ENCODE measurements at regions not wholly inside any gene's neighbourhood (a gene's known extent, or its start where the extent isn't known, plus 50 kb on each side); places are given as distances from the start of the nearest gene placed in this dataset.
"Not testable (repeated sequence)": the region's sequence is repeated elsewhere in the genome, so short reads cannot be mapped to it uniquely, and the experiment has no call there.

DNA sequence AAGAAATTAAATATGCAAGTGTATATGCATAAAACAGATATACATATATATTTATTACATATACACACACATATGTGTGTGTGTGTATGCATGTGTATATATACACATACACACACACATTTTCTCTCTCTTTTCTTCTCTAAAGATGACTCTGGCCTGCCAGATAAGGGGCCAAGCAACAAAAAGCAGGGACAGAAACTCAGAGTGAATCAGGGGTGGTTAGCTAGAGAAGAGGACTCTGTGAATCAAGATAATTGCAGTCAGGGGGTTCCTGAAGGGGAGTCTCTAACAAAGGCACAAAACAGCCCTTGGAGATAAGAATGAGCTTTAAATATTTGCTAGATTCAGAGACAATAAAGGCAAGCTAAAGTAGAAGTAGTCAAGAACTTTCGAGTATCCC is 650.5 kb downstream of the UTRN start:
- no peak for DNase-seq

DNA sequence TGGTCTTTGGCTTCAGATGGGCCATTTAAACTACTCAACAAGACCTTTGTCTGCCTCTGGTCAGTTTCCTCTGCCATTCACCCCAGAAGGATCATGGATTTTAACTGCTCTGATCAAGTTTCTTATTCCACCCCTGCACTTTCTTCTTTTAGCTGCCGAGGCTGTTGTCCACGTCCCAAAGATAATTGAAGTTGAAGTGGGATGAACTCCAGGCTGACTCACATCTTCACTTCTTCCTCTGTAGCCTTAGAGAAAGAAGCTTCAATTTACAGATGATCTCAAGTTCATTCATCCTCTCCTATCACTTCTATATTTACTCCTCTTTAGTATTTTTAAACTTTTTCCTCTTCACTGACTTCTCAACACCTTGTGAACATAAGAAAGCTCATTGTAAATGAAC is 651.6 kb downstream of the UTRN start:
- no peak for DNase-seq

DNA sequence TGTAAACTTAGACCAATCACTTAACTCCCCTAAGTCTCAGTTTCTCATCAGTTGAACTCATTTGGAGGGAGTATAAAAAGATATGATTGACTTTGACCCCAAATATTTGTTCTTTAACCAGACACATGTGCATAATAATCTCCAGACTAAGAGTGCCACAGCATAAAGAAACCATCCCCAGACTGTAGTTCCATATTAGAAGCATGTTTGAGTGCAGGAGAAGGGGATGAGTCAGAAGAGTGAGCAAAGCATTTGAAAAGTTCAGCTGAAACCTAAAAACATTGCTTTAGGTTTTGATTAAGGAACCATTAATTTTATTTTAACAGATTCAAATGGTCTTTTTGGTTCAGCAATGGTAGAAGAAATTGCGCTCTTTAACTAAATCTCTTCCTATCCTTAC is 654.8 kb downstream of the UTRN start:
- no peak for DNase-seq

DNA sequence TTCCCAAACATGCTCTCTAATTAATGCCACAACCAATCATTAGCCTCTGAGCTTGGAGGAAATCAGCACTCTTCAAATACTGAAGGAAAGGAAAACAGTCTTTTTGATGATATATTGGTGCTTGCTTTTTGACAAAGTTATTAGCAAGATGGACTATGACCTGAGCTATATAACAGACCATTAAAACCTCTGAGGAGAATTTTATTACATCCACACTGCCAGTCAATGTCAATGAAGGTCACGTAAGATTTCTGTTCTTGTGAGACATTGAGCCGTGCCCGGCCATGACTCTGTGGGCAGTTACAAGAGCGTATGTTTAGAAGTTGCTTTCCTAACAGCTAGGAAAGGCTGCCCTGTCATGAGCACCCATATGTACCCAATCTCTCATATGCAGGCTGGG is 659.0 kb downstream of the UTRN start:
- no peak for DNase-seq

DNA sequence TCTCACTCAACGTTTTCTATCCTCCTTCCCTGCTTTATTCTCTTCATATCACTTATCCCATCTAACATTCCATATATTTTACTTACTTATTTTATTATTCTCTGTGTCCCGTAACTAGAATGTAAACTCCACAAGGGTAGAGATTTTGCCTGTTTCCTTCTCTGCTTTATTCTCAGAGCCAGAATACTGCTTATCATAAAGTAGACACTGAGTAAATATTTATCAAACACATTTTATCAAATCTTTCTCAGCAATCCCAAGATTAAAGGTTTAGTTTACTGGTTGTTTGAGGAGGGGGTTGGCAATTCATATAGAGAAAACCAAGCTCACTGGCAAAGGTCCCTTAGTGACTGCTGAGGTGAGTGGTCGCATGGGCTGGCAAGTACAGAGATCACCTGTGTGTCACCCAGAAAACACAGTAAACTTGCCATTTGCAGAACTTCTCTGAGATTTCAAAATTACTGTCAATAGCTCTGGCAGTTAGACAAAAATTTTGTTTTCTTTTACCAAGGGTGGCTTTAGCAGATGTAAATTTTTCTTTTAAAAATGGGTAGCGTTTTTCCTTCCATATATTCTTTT is 662.4 kb downstream of the UTRN start:
- no peak for DNase-seq

DNA sequence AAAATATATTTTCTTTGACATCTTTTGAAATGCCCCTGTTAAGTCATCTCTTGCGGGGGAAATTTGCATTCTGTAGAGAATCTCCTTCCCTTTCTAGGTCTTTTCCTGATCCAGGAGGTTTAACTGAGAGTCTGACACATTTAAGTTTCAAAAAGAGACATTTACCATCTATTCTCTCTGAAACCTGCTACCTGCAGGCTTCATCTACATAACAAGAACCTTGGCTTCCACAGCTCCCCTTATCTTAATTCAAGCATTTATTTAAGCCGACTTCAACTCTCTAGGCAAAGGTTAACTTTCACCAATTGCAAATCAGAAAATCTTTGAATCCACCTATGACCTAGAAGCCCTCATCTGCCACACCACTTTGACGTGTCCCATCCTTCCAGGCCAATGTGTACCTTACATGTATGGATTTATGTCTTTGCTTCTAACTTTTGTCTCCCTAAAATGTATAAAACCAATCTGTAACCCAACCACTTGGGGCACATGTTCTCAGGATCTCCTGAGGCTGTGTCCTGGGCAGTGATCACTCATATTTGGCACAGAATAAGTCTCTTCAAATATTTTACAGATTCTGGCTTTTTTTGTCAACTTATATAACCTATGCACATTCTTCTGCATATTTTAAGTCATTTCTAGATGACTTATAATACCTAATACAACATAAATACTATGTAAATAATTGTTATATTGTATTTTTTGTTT is 666.7 kb downstream of the UTRN start:
- no peak for DNase-seq

DNA sequence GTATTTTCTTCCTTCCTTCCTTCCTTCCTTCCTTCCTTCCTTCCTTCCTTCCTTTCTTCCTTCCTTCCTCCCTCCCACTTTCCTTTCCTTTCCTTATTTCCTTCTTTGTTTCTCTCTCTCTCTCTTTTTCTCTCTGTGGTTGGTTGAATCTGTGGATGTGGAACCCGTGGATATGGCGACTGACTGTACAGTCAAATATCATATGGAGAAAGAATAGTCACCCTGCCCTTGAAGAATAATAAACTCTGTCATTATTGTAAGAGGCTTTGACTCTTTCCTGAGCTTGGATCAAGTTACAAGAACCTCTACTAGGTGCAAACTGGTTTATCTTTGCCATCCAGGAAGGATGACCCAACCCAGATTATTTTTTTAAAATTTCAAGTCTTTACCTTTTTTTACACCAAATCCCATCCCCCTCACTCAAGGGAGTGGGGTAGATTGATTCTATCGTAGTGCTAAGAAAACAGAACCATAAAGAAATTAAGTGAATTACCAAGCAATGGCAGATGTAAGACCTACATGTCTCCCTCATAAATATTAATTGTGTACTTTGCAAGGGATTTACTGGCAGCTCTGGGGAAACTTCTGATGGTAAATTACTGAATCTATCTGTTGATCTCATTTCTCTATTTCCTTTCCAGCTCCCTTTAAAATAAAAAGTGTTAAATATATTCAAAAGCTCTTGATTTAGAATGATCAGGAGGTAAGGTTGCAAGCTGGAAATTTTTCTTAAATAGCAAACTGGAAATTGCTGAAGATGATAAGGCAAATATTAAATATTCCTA is 667.5 kb downstream of the UTRN start:
- DNase-seq: no peak

DNA sequence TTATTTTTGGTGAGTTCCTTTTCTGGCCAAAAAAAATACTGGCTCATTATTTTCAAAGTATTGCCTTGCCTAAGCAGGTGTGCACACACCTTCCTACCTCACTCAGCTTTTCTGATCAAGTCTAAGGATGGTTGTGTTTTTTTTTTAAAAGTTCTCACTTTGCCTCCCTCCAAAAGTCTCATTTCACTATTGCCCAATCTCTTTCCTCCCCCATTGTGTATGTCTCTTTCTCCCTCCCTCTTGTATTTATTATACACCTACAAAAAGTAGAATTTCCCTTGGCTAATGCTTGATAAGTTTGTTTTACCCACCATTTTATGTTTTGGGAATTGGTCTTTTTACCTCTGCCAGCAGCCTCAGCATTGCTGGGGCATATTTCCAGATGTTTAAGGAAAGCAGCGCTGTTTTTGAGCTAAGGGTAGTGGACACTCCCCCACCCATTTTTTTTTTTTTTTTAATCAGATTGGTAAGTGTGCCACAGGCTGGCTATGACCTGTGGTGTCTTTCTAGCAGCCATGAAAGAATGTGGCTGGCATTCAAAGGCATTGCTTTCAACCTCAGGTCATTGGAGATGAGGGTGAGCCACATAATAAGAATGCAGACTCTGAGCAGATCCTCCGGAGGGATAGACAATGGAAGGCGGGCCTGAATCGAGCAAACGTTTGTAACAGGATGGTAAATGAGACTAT is 668.6 kb downstream of the UTRN start:
- peak; percentile 73 for DNase-seq

DNA sequence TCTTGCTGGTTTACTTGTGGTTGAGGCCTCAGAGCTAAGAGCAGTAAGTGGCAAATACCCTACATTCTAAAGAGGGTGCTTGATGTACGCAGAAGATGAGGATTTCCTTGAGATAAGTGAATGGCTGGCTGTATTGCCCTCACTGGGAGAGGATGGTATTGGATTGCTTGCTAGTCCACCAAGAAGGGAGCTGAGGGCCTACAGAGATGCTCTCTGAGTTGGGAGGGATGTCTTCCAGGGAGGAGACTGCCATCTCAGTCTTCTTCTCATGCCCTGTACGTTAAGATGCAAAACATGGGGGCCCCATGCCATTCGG is 669.1 kb downstream of the UTRN start:
- no peak for DNase-seq

DNA sequence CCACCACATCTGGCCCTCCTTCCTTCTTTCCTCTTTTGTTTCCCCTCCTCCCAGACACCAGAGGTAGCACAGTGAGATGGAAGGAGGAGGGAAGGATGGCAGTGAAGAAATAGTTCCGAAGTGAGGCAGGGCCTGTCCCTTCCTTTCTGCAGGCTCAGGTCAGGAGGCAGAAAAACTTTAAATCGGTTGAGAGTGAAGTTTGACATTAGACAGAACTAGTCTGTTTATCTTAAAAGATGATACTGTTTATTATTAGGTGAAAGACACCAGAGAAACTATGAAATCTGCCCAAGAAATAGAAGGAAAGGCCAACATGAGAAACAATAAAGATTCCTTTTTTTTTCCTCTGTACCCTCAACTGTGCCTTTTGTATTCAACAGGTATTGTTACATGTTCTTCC is 670.3 kb downstream of the UTRN start:
- DNase-seq: no peak

DNA sequence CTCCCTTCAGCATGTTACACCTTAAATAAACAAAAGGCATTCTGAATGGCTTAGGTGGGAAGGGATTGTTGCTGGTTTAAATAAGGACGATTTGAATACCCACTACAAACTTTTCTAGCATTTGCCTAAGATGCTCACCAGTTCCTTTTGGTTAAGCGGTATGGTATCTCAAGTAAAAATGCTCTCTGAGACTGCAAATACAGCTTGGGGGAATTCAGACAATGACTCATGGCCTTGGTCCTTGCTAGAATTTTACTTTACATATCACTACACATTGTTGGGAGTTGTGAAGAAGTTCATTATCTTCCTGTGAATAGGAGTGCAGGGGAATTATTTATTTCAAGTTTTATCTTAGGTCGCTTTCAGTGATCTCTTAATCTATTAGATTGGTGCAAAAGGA is 670.7 kb downstream of the UTRN start:
- peak; percentile 78 for DNase-seq

DNA sequence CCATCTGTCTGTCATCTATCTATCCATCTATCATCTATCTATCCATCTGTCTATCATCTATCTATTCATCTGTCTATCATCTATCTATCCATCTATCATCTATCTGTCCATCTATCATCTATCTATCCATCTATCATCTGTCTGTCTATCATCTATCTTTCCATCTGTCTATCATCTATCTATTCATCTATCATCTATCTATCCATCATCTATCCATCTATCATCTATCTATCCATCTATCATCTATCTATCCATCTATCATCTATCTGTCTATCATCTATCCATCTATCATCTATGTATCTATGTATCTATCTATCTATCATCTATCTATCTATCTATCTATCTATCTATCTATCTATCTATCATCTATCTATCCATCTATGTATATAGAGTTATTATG is 671.6 kb downstream of the UTRN start:
- not testable (repeated sequence) for DNase-seq

DNA sequence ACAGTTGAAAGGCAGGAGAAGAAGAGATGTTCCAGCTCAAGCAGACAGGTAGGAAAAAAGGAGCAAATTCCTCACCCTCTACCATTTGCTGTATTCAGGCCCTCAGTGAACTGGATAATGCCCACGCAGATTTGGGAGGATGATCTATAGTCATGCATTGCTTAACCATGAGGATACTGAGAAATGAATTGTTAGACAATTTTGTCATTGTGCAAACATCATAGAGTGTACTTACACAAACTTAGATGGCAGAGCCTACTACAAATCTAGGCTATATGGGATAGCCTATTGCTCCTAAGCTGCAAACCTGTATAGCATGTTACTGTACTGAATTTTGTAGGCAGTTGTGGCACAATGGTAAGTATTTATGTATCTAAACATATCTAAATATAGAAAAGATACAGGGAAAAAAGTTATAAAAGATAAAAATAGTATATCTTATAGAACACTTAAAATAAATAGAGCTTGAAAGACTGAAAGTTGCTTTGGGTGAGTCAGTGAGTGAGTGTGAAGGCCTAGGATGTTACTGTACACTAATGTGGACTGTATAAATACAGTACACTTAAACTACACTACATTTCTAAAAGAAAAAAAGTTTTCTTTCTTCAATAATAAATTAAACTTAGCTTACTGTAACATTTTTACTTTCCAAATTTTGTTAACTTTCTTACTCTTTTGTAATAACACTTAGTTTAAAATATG is 672.3 kb downstream of the UTRN start:
- DNase-seq: no peak

DNA sequence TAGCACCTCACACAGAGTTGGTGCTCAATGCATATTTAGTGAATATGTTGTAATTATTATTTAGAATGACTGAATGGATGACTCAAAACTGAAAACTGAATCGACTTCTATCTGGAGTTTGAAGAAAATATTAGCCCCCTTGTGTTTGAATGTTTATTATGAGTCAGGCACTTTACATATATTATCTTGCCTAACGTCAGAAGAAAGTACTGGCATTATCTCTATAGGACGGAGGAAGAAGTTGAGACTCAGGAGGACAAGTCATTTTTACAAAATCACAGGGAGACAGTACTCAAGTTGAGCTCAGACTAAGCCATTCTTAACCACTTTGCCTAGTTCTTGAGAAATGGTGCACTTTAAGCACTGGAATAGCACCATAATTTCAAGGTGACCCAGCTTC is 684.0 kb downstream of the UTRN start:
- DNase-seq: no peak

DNA sequence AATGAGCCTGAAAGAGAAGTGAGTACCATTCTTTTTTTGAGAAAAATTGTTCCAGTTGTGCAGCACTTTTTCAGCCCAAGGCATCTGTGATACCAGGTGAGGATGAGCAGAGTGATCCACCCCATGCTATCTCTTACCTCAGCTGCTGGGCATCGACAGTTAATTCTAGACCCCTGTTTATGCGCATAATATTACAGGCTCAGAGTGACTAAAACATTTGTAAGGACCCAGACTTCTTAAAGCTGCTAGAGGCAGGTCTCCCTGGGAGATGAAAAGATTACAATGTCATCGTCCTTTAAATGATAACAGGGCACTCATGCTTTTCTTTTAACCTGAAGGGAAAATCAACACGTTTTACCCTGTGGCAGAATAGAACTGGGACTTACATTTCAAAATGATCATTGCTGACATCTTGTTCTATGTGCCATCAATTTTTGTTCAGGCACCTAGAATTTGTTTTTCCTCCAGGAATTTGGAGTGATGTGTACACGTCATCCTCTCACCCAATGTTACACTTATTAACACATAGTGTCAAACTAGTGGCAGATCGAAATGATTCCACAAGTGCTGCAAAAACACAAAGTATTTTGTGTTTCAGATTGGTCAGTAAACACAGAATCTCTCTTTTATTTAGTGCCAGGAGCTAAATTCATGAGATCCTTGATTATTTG is 684.6 kb downstream of the UTRN start:
- DNase-seq: no peak

DNA sequence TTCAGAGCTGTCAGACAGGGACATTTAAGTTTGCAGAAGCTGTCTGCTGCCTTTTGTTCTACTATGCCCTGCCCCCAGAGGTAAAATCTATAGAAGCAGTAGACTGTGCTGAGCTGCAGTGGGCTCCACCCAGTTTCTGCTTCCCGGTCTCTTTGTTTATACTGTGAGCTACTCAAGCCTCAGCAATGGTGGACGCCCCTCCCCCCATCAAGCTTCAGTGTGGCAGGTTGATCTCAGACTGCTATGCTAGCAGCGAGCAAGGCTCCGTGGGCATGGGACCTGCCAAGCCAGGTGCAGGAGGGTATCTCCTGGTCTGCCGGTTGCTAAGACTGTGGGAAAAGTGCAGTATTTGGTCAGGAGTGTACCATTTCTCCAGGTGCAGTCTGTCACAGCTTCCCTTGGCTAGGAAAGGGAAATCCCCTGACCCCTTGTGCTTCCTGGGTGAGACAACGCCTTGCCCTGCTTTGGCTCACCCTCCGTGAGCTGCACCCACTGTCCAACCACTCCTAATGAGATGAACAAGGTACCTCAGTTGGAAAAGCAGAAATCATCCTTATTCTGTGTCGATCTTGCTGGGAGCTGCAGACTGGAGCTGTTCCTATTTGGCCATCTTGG is 692.2 kb downstream of the UTRN start:
- not testable (repeated sequence) for DNase-seq

DNA sequence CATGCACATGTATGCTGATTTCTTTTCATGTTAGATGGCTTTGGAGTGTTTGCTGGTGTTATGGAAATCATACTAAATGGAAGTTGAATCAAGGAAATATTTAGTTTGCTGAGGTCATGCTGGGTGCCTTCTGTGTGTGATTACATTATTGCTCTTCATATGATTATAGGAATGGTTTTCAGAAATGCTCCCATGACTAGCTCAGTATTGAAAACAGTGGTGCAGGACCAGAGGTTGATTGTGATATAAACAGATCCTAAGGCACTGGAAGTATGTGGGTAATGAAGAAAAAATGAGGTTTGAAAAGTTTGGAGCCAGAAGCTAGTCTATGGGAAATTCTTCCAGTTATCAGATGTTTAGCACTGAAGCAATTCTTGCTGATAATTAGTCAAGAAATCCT is 693.1 kb downstream of the UTRN start:
- no peak for DNase-seq

DNA sequence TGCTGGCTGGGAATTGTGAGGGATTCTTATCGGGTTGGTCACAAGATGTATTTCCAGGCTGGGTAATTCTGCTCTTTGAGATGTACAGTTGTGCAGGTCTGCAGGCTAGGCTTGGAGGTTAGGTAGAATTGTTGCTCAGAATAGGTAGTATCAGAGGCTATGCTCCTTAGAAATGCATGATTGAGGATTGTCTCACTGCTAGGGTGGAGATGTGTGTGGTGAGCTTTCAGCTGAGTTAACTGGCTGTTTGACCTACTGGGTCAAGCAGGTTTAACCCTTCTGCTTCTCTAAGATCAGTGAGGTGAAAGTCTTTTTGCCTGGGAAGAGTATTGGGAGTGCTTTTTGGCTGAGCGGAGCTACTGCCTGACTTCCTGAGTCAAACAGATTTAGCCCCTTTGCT is 701.1 kb downstream of the UTRN start:
- DNase-seq: no peak

DNA sequence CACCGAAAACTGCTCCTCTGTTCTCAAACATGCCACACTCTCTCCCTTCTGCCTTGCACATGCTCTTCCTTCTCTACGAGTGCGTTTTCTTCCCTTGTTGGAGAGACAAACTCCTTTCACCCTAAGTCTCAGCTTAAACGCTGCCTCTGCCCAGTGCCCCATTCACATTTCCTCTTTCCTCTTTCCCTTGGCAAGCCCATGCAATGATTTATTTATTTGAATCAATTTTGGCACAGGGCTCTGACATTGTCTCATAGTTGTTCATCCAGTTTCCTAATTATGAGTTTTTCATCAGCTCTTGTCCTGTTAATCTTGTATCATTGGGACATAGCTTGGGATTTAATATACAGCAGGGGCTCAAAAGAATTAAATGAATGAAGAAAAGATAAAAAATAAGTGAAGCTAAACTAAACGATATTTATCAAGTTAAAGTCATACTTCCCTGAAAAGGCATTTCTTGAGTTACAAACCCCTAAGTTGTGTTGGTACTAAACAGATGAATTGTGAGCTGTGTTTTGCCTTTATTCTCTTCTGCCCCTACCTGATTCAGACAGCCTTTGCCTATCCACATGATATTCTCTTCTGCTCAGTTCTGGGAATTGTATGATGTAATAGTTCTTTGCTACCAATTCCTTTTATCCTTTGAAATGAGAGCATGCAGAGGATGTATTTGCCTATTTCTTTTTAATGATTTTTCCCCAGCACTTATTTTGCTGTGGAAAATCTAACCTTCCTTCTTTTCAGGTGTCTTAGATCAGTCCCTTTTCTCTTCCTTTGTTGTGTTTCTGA is 704.4 kb downstream of the UTRN start:
- no peak for DNase-seq

DNA sequence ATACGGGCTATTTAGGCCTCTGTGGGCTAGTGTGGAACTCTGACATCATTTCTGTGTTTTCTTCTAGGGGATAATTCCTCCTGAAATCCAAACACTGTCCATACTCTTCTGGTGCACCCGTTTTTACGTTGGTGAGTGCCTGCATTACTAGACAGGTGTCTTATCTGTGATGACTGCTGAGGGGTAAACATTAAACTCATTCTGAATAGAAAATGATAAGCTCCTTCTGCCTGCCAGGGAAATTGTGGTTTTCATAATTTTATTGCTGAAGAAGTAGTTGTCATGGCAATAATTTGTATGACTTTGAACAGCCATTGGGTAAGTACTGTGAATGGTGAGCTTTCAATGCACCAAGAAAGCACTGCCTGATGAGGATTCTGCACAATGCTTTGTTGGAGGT is 705.6 kb downstream of the UTRN start:
- DNase-seq: peak; percentile 37

DNA sequence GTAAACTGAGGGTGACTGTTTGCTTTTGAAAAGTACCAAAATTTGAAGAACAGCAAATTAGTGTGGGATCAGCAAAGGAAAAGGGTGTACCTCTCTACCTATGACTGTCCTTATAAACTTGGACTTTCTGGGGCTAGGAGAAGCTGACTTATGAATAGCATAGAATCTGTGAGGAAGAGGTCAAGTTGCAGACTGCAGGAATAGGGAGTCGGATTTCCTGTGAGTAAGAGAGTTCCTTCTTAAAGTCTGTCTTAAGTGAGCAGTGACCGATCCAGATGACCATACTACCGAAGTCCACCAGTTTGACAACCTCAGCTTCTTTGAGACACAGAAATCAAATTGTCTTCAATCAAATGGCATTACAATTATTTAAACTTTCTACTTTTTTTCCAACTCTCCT is 708.7 kb downstream of the UTRN start:
- DNase-seq: no peak

Data from NCI-H226 (cell line).